ENCODE measurements at regions not wholly inside any gene's neighbourhood (a gene's known extent, or its start where the extent isn't known, plus 50 kb on each side); places are given as distances from the start of the nearest gene placed in this dataset.

GRCh38 chr10:131439705-131440104 is 128.2 kb upstream of the TCERG1L start:
- H3K4me1 ChIP-seq (ENCODE audit: control insufficient read depth, low read length): no peaks in the 10 kb centered on the region
- no peak overlapping the region for H3K27ac ChIP-seq (ENCODE audit: low read depth, low read length)
- H3K4me3 ChIP-seq (ENCODE audit: low read length): no peak overlapping the region
- H3K9me3 ChIP-seq (ENCODE audit: control insufficient read depth, insufficient read depth, low read length): no peaks in the 10 kb centered on the region
- no peaks in the 10 kb centered on the region for H3K27me3 ChIP-seq (ENCODE audit: control insufficient read depth, low read length)
- H3K79me2 ChIP-seq (ENCODE audit: control insufficient read depth, low read length): no peaks in the 10 kb centered on the region
- H3K4me2 ChIP-seq (ENCODE audit: low read length): no peak overlapping the region
- no peaks in the 10 kb centered on the region for H3K9me2 ChIP-seq (replicated peaks; ENCODE audit: control insufficient read depth, low read length)
- TF ChIP-seq EZH2phosphoT487 (IDR thresholded peaks at IDR 0.05; ENCODE audit: borderline replicate concordance, low read length) (no peak), CTCF (IDR thresholded peaks at IDR 0.05; ENCODE audit: low read depth, low read length, poor library complexity, severe bottlenecking) (no peak)
- H3F3A ChIP-seq (ENCODE audit: control insufficient read depth, insufficient read depth): no peaks in the 10 kb centered on the region
- no peaks in the 10 kb centered on the region for H4K20me1 ChIP-seq (ENCODE audit: control insufficient read depth, insufficient read depth, low read depth, low read length)
- no peaks in the 10 kb centered on the region for H3K36me3 ChIP-seq (ENCODE audit: control insufficient read depth, low read length)

GRCh38 chr10:131440405-131441360 is 129.2 kb upstream of the TCERG1L start:
- TF ChIP-seq CTCF (IDR thresholded peaks at IDR 0.05; ENCODE audit: low read depth, low read length, poor library complexity, severe bottlenecking): no peak
- TF ChIP-seq EZH2phosphoT487 (IDR thresholded peaks at IDR 0.05; ENCODE audit: borderline replicate concordance, low read length): no peak
- H3K27me3 ChIP-seq (ENCODE audit: control insufficient read depth, low read length): no peaks in the 10 kb centered on the region

GRCh38 chr10:131442271-131442670 is 130.8 kb upstream of the TCERG1L start:
- H3K4me3 ChIP-seq (ENCODE audit: low read length): no peak overlapping the region
- H3K27ac ChIP-seq (ENCODE audit: low read depth, low read length): no peak overlapping the region
- no peaks in the 10 kb centered on the region for H3K79me2 ChIP-seq (ENCODE audit: control insufficient read depth, low read length)
- no peaks in the 10 kb centered on the region for H3K27me3 ChIP-seq (ENCODE audit: control insufficient read depth, low read length)
- H3K9me3 ChIP-seq (ENCODE audit: control insufficient read depth, insufficient read depth, low read length): no peaks in the 10 kb centered on the region
- TF ChIP-seq EZH2phosphoT487 (IDR thresholded peaks at IDR 0.05; ENCODE audit: borderline replicate concordance, low read length) (no peak), CTCF (IDR thresholded peaks at IDR 0.05; ENCODE audit: low read depth, low read length, poor library complexity, severe bottlenecking) (no peak)
- H3F3A ChIP-seq (ENCODE audit: control insufficient read depth, insufficient read depth): no peaks in the 10 kb centered on the region
- no peak overlapping the region for H3K4me2 ChIP-seq (ENCODE audit: low read length)
- H3K36me3 ChIP-seq (ENCODE audit: control insufficient read depth, low read length): no peaks in the 10 kb centered on the region
- H3K4me1 ChIP-seq (ENCODE audit: control insufficient read depth, low read length): no peaks in the 10 kb centered on the region
- H3K9me2 ChIP-seq (replicated peaks; ENCODE audit: control insufficient read depth, low read length): no peaks in the 10 kb centered on the region
- no peaks in the 10 kb centered on the region for H4K20me1 ChIP-seq (ENCODE audit: control insufficient read depth, insufficient read depth, low read depth, low read length)

More at GRCh38 chr10:131440405-131441360, 129.2 kb upstream of the TCERG1L start:
- no peak overlapping the region for H3K4me3 ChIP-seq (ENCODE audit: low read length)
- no peaks in the 10 kb centered on the region for H3K9me3 ChIP-seq (ENCODE audit: control insufficient read depth, insufficient read depth, low read length)
- H3K4me2 ChIP-seq (ENCODE audit: low read length): no peak overlapping the region
- H4K20me1 ChIP-seq (ENCODE audit: control insufficient read depth, insufficient read depth, low read depth, low read length): no peaks in the 10 kb centered on the region
- H3K9me2 ChIP-seq (replicated peaks; ENCODE audit: control insufficient read depth, low read length): no peaks in the 10 kb centered on the region
- no peaks in the 10 kb centered on the region for H3K36me3 ChIP-seq (ENCODE audit: control insufficient read depth, low read length)
- no peaks in the 10 kb centered on the region for H3K4me1 ChIP-seq (ENCODE audit: control insufficient read depth, low read length)
- H3K27ac ChIP-seq (ENCODE audit: low read depth, low read length): no peak overlapping the region
- H3F3A ChIP-seq (ENCODE audit: control insufficient read depth, insufficient read depth): no peaks in the 10 kb centered on the region
- no peaks in the 10 kb centered on the region for H3K79me2 ChIP-seq (ENCODE audit: control insufficient read depth, low read length)

Data from DOHH2 (cell line).